ENCODE measurements at regions not wholly inside any gene's neighbourhood (a gene's known extent, or its start where the extent isn't known, plus 50 kb on each side); places are given as distances from the start of the nearest gene placed in this dataset.

DNA sequence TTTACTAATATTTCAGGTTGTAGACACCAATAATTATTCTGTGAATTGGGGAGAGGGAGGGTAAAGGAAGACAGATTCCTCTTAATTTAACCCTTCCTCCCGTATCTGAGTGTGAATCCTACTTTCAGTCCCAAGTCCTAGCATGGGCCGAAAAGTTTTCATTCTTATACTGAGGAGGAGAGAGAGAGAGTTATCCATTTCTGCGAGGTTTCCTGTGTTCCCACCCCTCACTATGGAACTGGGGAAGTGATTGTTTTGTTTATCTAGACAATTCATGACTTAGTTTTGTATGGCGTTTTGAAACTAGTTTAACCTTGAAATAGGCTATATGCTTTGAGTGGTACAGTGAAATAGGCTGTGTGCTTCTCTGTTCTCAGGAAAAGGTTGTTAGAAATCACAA is 134.0 kb upstream of the DPYD start:
- no peak for DNase-seq

- DNase-seq = no peak
Observed at GRCh38 chr1:98054367-98054701, 133.5 kb upstream of the DPYD start.

GRCh38 chr1:98053471-98054366 is 132.9 kb upstream of the DPYD start:
- DNase-seq = peak; percentile 66

DNA sequence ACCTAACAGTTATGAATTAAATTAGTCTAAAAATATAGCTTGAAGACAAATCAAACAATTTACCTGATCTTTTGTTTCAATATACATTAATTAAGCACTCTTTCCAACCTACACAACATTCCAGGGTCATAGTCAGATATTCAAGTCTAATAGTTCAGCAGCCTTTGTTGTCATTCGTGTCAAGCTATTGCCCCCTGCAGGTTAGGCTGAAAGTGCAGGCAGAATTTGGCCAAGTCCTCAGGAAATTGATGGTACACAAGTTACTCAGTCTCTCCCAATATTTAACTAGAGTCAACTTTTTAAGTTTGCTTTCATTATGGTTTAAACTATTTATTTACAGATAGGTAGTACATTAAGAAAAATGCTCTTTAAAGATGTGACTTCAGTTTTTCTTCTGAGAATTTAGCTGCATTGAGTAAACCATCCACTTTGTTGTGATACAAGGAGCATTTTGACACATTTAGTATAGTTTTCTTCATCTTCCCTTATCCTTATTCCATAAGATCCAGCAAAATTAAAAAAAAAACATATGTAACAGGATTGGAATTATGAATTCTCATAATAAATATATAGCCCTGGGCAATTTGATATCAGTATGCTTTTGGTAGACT is 130.3 kb upstream of the DPYD start:
- DNase-seq = peak; percentile 72

DNA sequence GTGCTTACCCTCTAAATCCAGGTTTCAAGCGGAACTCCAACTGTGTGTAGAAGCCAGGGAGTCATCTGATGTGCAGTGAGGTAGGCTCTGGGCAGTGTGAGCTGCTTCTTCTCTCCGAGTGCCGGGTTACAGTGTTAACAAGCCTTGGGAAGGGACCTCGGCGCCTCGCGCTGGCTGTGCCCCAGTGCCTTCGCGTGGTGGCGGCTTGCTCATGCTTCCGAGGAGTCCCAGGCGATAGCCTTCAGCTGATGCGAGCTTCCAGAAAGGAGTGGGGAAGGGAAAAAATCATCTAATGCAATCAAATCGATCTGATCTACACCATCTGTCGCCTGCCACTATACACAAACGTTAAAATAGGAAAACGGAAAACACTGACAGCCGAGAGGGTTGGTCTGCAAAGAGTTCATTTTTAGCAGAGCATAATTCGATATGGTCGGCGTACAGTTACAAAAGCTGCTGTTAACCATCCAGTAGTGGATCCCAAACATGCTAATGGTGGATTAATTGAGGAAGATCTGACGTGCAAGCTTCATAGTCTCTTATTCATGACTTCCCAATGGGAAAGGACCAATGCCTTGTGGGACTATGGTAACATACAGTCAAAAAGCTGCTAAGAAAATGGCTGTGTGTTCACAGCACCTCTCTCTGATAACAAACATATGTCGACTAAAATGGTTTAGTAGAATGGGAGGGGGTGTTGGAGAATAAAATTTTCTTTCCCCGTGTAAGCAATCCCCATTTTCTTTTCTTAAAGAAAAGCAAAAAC is 128.7 kb upstream of the DPYD start:
- DNase-seq = peak; percentile 21

- no peak for DNase-seq
Observed at GRCh38 chr1:98048751-98049325, 128.0 kb upstream of the DPYD start.

GRCh38 chr1:98048244-98048643 is 127.4 kb upstream of the DPYD start:
- peak; percentile 90 for DNase-seq

GRCh38 chr1:98047171-98047570 is 126.3 kb upstream of the DPYD start:
- DNase-seq = no peak

- DNase-seq = peak; percentile 30
Observed at GRCh38 chr1:98045767-98046641, 125.2 kb upstream of the DPYD start.

GRCh38 chr1:98045211-98045766 is 124.5 kb upstream of the DPYD start:
- DNase-seq = no peak

- no peak for DNase-seq
Observed at GRCh38 chr1:98044766-98045165, 123.9 kb upstream of the DPYD start.

DNA sequence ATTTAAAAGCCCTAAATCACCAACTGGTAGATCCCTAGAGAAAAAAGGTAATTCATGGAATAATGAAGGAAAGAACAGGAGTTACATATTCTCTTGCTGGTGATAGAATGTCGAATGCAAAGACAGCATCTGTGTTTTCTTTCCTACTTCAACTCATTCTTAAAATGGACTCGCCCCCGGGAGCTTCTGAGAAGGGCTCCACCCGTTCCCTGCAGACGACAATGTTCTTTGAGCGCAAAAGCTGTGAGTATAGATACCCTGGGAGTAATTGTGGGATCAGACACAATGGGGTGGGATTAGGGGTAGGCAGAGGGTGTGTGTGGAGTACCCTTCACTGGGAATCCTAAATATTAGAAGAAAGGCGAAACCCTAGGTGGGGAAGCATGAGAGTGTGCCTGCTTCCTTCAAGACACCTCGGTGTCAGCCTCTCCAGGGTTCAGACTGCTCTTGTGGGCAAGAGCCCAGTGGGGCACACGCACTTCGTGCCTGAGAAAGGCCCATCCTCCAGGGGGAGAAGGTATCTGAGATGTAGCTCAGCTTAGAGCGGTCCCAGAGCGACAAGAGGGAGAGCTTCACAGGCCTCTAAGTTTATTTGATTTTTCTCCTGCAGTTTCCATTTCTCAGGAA is 123.3 kb upstream of the DPYD start:
- no peak for DNase-seq

DNA sequence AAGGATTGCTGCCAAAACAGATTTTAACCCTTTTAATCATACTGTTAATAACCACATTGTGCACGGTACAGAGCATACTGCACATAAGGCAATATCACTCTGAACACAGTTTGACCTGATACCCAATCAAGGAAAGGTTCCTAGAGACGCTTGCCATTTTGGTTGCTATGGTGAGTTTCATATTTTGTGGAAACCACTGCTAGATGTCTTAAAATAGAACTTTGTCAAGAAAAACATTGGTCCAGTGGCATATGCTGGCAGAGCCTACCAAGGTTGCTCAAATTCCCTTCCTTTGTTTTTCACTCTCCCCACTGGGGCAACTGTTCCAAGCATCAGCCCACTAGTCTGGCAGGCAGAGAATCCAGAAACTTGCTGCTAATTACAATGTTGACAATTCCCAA is 114.8 kb upstream of the DPYD start:
- no peak for DNase-seq

DNA sequence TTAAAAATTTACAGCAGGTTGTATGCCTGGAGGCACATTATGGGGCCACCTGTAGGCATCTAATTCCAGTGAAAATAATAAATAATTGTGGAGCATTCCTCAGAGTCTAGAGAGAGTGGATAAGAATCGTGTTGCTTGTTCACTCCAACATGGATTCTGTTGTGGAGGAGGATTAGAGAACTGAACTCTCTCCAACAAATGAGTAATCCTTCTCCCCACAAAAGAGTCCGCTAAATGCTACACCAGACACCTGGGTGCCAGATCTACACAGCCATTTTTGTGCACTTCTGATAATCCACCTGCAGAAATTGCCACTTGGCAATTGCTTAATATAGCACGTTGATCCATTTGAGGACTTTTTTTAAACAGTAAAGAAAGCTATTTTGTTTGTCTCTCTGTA is 113.7 kb upstream of the DPYD start:
- no peak for DNase-seq

DNA sequence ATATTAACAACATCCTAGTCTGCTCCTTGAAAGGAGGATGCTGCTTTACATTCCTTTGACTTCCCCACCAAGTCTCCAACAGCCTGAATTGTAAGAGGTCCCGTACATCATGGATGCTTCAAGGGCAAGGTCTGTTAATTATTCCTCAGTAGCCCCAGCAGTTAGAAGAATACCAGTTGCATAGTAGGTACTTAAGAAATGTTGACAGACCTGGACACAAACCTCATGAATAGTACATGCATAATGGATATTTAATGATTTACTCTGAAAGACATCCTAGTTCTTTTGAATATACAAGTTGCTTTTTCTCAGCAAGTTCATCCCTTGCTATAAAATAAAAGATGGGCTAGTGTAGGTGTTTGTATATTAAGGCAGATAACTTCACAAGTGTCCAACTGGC is 112.1 kb upstream of the DPYD start:
- no peak for DNase-seq

- DNase-seq = no peak
Observed at GRCh38 chr1:98030976-98031375, 110.1 kb upstream of the DPYD start.

DNA sequence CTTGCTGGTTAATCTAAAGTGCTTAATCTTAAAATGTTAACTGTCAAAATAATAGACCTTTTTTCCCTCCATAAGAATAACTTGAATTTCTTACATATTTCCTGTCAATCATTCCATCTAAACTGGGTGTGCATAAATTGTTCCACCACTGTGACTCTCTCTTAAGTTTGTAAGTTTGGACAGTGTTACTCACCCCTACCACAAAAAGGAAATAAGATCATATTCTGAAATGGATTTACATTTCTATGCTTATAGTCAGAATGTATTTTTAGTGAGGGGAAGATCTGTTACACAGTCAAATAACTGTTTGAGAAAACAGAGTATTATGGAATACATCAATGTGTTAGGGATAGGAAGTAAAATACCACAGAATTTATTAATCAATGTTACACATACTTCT is 109.6 kb upstream of the DPYD start:
- no peak for DNase-seq

DNA sequence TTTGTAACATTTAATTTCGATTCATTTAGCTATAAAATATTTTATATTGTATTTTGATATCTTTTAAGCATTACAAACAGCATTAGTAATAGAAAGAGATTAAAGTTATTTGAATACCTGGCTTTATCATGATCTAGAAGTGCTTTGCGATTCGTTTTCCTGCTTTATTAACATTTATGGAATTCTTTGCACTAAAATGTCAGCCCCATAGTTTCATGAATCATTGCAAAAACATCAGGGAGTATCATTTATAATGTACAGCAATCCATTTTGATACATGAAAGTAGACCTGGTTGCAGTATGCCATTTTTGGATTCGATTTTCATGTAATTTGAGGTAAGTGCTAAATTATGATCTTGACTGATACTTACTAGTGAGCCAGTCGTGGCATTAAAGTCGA is 108.0 kb upstream of the DPYD start:
- DNase-seq = no peak

- no peak for DNase-seq
Observed at GRCh38 chr1:98027103-98027705, 106.4 kb upstream of the DPYD start.

GRCh38 chr1:98025858-98026257 is 105.0 kb upstream of the DPYD start:
- no peak for DNase-seq

DNA sequence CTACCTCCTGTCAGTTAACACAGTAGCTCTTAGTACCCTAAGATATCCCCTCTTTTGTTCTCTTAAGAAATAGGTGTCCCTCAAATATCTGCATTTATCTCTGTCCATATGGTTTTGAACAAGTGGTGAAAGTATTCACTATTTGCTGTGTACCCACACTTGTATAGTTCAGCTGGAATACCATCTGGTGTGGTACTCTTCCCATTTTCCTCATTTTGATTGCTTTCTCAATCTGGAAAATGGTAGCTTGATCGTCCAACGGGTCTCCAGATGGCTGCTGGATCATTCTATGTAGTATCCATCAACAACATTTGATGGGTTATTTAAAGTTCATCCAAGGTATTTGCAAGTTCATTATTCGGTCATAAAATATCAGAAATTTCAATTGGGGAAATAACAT is 100.3 kb upstream of the DPYD start:
- no peak for DNase-seq
